ENCODE measurements at regions not wholly inside any gene's neighbourhood (a gene's known extent, or its start where the extent isn't known, plus 50 kb on each side); places are given as distances from the start of the nearest gene placed in this dataset.

DNA sequence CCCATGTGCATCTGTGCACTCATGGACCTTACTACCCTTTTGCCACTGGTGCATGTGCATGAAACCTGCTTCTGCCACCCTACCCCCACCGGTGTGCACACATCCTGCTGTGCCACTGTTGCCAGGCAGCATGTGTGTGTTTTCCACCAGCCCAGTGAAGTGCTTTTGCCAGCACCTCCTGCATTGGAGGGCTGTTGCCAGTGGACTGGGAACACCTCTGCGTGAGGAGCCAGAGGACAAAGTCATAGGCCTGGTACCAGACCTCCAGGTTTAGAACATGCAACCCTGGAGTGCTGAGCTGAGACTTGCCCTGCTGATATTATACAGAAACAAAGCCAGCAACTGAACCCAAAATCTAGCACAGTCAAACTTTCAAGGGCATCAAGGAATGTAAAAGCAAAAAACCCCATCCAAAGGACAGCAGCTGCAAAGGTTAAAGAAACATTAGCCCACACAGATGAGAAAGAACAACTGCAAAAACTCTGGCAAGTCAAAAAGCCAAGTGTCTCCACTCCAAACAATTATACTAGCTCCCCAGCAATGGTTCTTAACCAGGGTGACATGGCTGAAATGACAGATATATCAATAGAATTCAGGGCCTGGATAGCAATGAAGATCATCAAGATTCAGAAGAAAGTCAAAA, 70.6 kb upstream of the PTPN3 start:
- no peaks in the 10 kb centered on the region for H3K36me3 ChIP-seq (ENCODE audit: control insufficient read depth in 2 of 3, insufficient read depth in 3 of 3, low read length in 3 of 3)
- no peaks in the 10 kb centered on the region for H3K9me3 ChIP-seq (ENCODE audit: control insufficient read depth in 2 of 3, insufficient read depth in 1 of 3, low read length in 3 of 3)
- no peak overlapping the region for H3K27ac ChIP-seq (ENCODE audit: low read depth in 2 of 2, low read length in 2 of 2)
- intact Hi-C loops (cut with DNase I): no loop called here
- TF ChIP-seq, protein P1, sequence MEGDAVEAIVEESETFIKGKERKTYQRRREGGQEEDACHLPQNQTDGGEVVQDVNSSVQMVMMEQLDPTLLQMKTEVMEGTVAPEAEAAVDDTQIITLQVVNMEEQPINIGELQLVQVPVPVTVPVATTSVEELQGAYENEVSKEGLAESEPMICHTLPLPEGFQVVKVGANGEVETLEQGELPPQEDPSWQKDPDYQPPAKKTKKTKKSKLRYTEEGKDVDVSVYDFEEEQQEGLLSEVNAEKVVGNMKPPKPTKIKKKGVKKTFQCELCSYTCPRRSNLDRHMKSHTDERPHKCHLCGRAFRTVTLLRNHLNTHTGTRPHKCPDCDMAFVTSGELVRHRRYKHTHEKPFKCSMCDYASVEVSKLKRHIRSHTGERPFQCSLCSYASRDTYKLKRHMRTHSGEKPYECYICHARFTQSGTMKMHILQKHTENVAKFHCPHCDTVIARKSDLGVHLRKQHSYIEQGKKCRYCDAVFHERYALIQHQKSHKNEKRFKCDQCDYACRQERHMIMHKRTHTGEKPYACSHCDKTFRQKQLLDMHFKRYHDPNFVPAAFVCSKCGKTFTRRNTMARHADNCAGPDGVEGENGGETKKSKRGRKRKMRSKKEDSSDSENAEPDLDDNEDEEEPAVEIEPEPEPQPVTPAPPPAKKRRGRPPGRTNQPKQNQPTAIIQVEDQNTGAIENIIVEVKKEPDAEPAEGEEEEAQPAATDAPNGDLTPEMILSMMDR (IDR thresholded peaks at IDR 0.05; ENCODE audit: borderline replicate concordance, extremely low read depth, insufficient read depth): no peak
- FAIRE-seq (no peak), DNase-seq (no peak)
- no peak overlapping the region for H3K9ac ChIP-seq (ENCODE audit: low read length in 3 of 3)
- no peak overlapping the region for H3K4me3 ChIP-seq (ENCODE audit: low read length in 3 of 3)
- no peaks in the 10 kb centered on the region for H3K4me1 ChIP-seq (ENCODE audit: control insufficient read depth in 2 of 3, insufficient read depth in 2 of 3, low read depth in 1 of 3, low read length in 3 of 3)
- H3K27me3 ChIP-seq (ENCODE audit: control insufficient read depth, insufficient read depth, low read length): no peaks in the 10 kb centered on the region

DNA sequence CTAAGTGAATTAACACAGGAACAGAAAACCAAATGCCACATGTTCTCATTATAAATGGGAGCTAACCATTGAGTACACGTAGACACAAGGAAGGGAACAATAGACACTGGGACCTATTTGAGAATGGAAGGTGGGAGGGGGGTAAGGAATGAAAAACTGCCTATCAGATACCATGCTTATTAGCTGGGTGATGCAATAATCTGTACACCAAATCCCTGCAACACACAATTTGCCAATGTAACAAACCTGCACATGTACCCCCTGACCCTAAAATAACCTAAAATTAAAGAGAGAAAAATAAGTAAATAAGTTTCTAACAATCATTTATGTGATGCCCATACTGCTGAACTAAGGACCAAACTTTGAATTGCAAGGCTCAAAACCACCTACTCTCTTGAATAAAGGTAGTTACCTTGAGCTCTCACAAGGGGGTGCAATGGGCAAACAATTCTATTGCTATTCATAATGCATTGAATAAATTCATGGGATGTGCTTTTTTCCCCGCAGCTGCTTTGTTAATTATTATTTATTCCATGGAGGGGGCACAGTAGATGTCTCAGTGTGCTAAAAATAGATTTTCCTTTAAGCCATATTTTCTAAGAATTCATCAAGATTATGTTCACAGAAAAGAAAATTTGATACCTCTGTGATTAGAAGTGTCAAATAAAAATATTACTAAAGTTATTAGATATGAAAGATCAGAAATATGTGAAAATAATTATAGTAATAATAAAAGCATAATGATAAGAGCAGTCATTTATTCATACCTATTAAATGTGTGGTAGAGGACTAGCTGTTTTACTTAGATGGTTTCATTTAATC, 76.2 kb upstream of the PTPN3 start:
- Histone ChIP-seq H3K36me3 (ENCODE audit: control insufficient read depth in 2 of 3, insufficient read depth in 3 of 3, low read length in 3 of 3) (no peaks in the 10 kb centered on the region), H3K4me3 (ENCODE audit: low read length in 3 of 3) (no peak overlapping the region), H3K9me3 (ENCODE audit: control insufficient read depth in 2 of 3, insufficient read depth in 1 of 3, low read length in 3 of 3) (no peaks in the 10 kb centered on the region), H3K27ac (ENCODE audit: low read depth in 2 of 2, low read length in 2 of 2) (no peak overlapping the region), H3K4me1 (ENCODE audit: control insufficient read depth in 2 of 3, insufficient read depth in 2 of 3, low read depth in 1 of 3, low read length in 3 of 3) (no peaks in the 10 kb centered on the region), H3K27me3 (ENCODE audit: control insufficient read depth, insufficient read depth, low read length) (no peaks in the 10 kb centered on the region), H3K9ac (ENCODE audit: low read length in 3 of 3) (no peak overlapping the region)
- intact Hi-C loops (cut with DNase I): no loop called here
- FAIRE-seq (peak; percentile 93), DNase-seq (peak in 3 of 5 donors; percentile 44 to 89 (median 77))
- TF ChIP-seq, protein P1 (IDR thresholded peaks at IDR 0.05; ENCODE audit: borderline replicate concordance, extremely low read depth, insufficient read depth): peak; percentile 62

DNA sequence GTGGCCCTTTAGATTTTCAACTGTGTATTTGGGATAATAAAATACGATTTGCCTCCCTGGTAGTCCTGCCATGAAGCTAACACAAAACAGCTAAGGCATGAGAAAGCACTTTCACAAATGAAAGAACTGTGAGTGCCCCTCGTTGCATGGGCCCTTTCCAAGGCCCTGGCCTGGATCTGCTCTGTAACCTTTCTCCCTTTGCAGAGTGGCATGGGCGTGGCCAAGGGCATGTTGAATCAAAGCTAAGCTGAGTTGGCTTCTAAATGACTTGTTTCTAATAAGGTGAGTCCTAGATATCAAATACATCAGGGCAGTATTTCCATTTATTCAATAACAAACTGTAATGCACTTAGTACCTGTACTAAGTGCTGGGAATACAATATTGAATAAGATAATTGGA, 78.7 kb upstream of the PTPN3 start:
- Histone ChIP-seq H3K9me3 (ENCODE audit: control insufficient read depth in 2 of 3, insufficient read depth in 1 of 3, low read length in 3 of 3) (no peaks in the 10 kb centered on the region), H3K27ac (ENCODE audit: low read depth in 2 of 2, low read length in 2 of 2) (no peak overlapping the region), H3K4me3 (ENCODE audit: low read length in 3 of 3) (no peak overlapping the region), H3K9ac (ENCODE audit: low read length in 3 of 3) (no peak overlapping the region), H3K36me3 (ENCODE audit: control insufficient read depth in 2 of 3, insufficient read depth in 3 of 3, low read length in 3 of 3) (no peaks in the 10 kb centered on the region), H3K4me1 (ENCODE audit: control insufficient read depth in 2 of 3, insufficient read depth in 2 of 3, low read depth in 1 of 3, low read length in 3 of 3) (no peaks in the 10 kb centered on the region), H3K27me3 (ENCODE audit: control insufficient read depth, insufficient read depth, low read length) (no peaks in the 10 kb centered on the region)
- FAIRE-seq (no peak), DNase-seq (no peak)
- TF ChIP-seq, protein P1 (IDR thresholded peaks at IDR 0.05; ENCODE audit: borderline replicate concordance, extremely low read depth, insufficient read depth): no peak
- intact Hi-C loops (cut with DNase I): no loop called here

All from kidney (tissue), 13 donors.